Vagina (tissue), 2 donors: ENCODE measurements at regions not wholly inside any gene's neighbourhood (a gene's known extent, or its start where the extent isn't known, plus 50 kb on each side); places are given as distances from the start of the nearest gene placed in this dataset.

ENCODE experiments used
- DNase-seq, 2 donors: peaks; one replicate each; pipeline ENCODE4 v3.0.0-alpha.2; 2017; ENCODE audit errors: extremely low spot score in 2 of 2
- H3K27ac ChIP-seq: fragments of 200-600 bp; sonication (generic); one replicate; pipeline ENCODE4 v1.5.1; 2019
- H3K27me3 ChIP-seq: fragments of 200-600 bp; sonication (generic); one replicate; pipeline ENCODE4 v1.5.1; 2019
- H3K36me3 ChIP-seq, 2 donors: fragments of 200-600 bp; sonication (generic); one replicate each; pipeline ENCODE4 v1.5.1; 2017 to 2019
- H3K4me1 ChIP-seq: fragments of 200-600 bp; sonication (generic); one replicate; pipeline ENCODE4 v1.5.1; 2019
- H3K4me3 ChIP-seq, 2 donors: fragments of 200-600 bp; sonication (generic); 1 replicate in 1 of 2; 2 replicates in 1 of 2; pipeline ENCODE4 v1.5.1; 2016 to 2019
- H3K9me3 ChIP-seq: fragments of 200-600 bp; sonication (generic); one replicate; pipeline ENCODE4 v1.5.1; 2019
- CTCF ChIP-seq, 3 experiments: fragments of 450-650 bp in 2 of 3; fragments of 200-600 bp in 1 of 3; sonication (generic) in 1 of 3; IDR thresholded peaks; one replicate each; pipeline ENCODE4 v1.5.1; 2017 to 2019; ENCODE audit warnings: antibody characterized with exemption in 3 of 3, mild to moderate bottlenecking in 2 of 3, moderate library complexity in 2 of 3
- POLR2A ChIP-seq, 2 donors: fragments of 450-650 bp; IDR thresholded peaks; one replicate each; pipeline ENCODE4 v1.6.1; 2017; ENCODE audit warnings: antibody characterized with exemption in 2 of 2, mild to moderate bottlenecking in 2 of 2, moderate library complexity in 2 of 2
- POLR2AphosphoS5 ChIP-seq, 2 donors: sonication (generic); formaldehyde crosslinking; IDR thresholded peaks; one replicate each; pipeline ENCODE4 v1.9.0; 2017; ENCODE audit warnings: antibody characterized with exemption in 2 of 2, mild to moderate bottlenecking in 2 of 2, low read depth in 1 of 2; ENCODE audit not compliant: insufficient read depth in 1 of 2
- intact Hi-C: fragments of 100-400 bp; cut with DNase I; formaldehyde crosslinking; loops from one replicate; pipeline ENCODE4 v1.15.1; 2023

DNA sequence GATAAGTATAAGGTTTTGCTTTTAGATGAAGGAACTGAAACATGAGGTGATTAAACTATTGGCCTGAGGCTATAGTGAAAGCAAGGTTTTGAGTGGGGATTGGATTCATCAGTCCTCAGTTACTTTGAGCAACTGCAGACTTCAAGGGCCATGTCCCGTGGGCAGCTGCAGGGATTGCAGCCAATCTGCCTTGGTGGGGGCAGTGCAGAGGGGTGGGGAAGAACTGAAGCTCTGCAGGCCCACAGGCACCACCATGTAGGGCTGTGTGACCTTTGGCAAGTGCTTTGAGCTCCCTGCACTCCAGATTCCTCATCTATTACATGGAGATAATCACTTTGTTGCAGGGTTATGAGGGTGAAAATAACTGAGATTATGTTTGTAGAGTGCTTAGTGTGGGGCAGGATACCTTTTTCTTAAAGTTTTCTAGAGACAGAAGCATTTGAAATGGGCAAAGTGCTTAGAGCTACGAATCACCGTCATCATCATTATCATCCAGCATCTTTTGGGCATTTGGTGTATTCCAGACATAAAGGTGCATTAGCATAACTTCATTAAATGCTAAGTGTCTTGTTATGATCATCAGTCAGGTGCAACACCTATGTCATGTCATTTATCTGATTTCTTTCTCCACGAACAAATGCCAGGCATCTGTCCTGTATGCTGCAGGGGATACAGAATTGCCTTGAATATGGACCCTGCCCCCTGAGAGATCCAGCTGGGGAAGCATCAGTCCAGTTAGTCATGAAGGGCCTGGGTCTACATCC is 72.1 kb upstream of the TENM4 start:
- no peaks in the 10 kb centered on the region for H3K4me1 ChIP-seq
- no peak overlapping the region for H3K27ac ChIP-seq
- TF ChIP-seq POLR2AphosphoS5 (IDR thresholded peaks at IDR 0.05; ENCODE audit: insufficient read depth in 1 of 2, low read depth in 1 of 2) (no peak), POLR2A (IDR thresholded peaks at IDR 0.05) (no peak), CTCF (IDR thresholded peaks at IDR 0.05) (no peak)
- DNase-seq: no peak
- H3K4me3 ChIP-seq: no peak overlapping the region
- H3K9me3 ChIP-seq: no peaks in the 10 kb centered on the region
- intact Hi-C loops: no loop called here
- H3K36me3 ChIP-seq: no peaks in the 10 kb centered on the region
- no peaks in the 10 kb centered on the region for H3K27me3 ChIP-seq

- TF ChIP-seq POLR2AphosphoS5 (IDR thresholded peaks at IDR 0.05; ENCODE audit: insufficient read depth in 1 of 2, low read depth in 1 of 2): no peak
- no peak for TF ChIP-seq POLR2A (IDR thresholded peaks at IDR 0.05)
- no peak for TF ChIP-seq CTCF (IDR thresholded peaks at IDR 0.05)
- Histone ChIP-seq H3K4me3 (no peak overlapping the region), H3K27ac (no peak overlapping the region), H3K9me3 (no peaks in the 10 kb centered on the region), H3K4me1 (no peaks in the 10 kb centered on the region), H3K36me3 (no peaks in the 10 kb centered on the region), H3K27me3 (no peaks in the 10 kb centered on the region)
- intact Hi-C loops: no loop called here
- DNase-seq: no peak
These were observed 70.1 kb upstream of the TENM4 start for GRCh38 chr11:79510960-79511359.

- no peak for DNase-seq
- no peaks in the 10 kb centered on the region for H3K36me3 ChIP-seq
- H3K4me3 ChIP-seq: no peak overlapping the region
These were observed 67.6 kb upstream of the TENM4 start for GRCh38 chr11:79508461-79508860.

DNA sequence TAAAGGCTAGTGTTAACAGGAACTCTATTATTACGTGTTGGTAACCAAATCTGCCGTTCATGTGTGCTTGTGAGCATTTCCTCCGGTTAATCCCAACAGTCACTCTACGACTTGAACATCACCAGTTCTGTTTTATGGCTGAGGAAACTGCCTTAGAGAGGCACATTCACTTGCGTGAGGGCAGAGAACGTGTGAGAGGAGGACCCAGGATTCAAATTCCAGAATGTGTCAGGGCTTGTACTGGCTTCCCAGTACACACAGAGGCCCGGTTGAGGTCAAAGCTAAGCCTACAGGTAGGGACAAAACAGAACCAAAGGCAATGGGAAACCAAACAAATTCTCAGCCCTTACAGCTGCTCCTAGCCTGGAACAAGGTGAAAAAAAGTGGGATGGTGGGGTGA is 66.9 kb upstream of the TENM4 start:
- intact Hi-C loops: no loop called here
- no peak for DNase-seq
- no peak for TF ChIP-seq POLR2AphosphoS5 (IDR thresholded peaks at IDR 0.05; ENCODE audit: insufficient read depth in 1 of 2, low read depth in 1 of 2)
- TF ChIP-seq CTCF (IDR thresholded peaks at IDR 0.05): no peak
- TF ChIP-seq POLR2A (IDR thresholded peaks at IDR 0.05): no peak
- no peaks in the 10 kb centered on the region for H3K27me3 ChIP-seq
- no peaks in the 10 kb centered on the region for H3K9me3 ChIP-seq
- H3K36me3 ChIP-seq: no peaks in the 10 kb centered on the region
- H3K4me1 ChIP-seq: no peaks in the 10 kb centered on the region
- H3K4me3 ChIP-seq: no peak overlapping the region
- H3K27ac ChIP-seq: no peak overlapping the region

More at GRCh38 chr11:79508461-79508860, 67.6 kb upstream of the TENM4 start:
- Histone ChIP-seq H3K27ac (no peak overlapping the region), H3K27me3 (no peaks in the 10 kb centered on the region), H3K9me3 (no peaks in the 10 kb centered on the region), H3K4me1 (no peaks in the 10 kb centered on the region)
- intact Hi-C loops: no loop called here
- TF ChIP-seq POLR2A (IDR thresholded peaks at IDR 0.05) (no peak), CTCF (IDR thresholded peaks at IDR 0.05) (no peak), POLR2AphosphoS5 (IDR thresholded peaks at IDR 0.05; ENCODE audit: insufficient read depth in 1 of 2, low read depth in 1 of 2) (no peak)

GRCh38 chr11:79506734-79507344 is 66.0 kb upstream of the TENM4 start:
- no peaks in the 10 kb centered on the region for H3K9me3 ChIP-seq
- no peaks in the 10 kb centered on the region for H3K4me1 ChIP-seq
- H3K27me3 ChIP-seq: no peaks in the 10 kb centered on the region
- no peak for DNase-seq
- TF ChIP-seq POLR2A (IDR thresholded peaks at IDR 0.05): no peak
- no peak for TF ChIP-seq POLR2AphosphoS5 (IDR thresholded peaks at IDR 0.05; ENCODE audit: insufficient read depth in 1 of 2, low read depth in 1 of 2)
- TF ChIP-seq CTCF (IDR thresholded peaks at IDR 0.05): no peak
- no peaks in the 10 kb centered on the region for H3K36me3 ChIP-seq
- H3K4me3 ChIP-seq: no peak overlapping the region
- intact Hi-C loops: no loop called here
- no peak overlapping the region for H3K27ac ChIP-seq
